ENCODE measurements at regions not wholly inside any gene's neighbourhood (a gene's known extent, or its start where the extent isn't known, plus 50 kb on each side); places are given as distances from the start of the nearest gene placed in this dataset.
"Not testable (repeated sequence)": the region's sequence is repeated elsewhere in the genome, so short reads cannot be mapped to it uniquely, and the experiment has no call there.

- Histone ChIP-seq H3K4me1 (no peaks in the 10 kb centered on the region), H3K9me3 (replicated peaks) (no peaks in the 10 kb centered on the region), H3K4me3 (no peak overlapping the region), H3K36me3 (no peaks in the 10 kb centered on the region), H3K27me3 (ENCODE audit: low read depth) (no peaks in the 10 kb centered on the region), H3K27ac (replicated peaks) (no peak overlapping the region)
- DNase-seq: no peak
- intact Hi-C loops (cut with micrococcal nuclease): no loop called here
- TF ChIP-seq, protein P1, sequence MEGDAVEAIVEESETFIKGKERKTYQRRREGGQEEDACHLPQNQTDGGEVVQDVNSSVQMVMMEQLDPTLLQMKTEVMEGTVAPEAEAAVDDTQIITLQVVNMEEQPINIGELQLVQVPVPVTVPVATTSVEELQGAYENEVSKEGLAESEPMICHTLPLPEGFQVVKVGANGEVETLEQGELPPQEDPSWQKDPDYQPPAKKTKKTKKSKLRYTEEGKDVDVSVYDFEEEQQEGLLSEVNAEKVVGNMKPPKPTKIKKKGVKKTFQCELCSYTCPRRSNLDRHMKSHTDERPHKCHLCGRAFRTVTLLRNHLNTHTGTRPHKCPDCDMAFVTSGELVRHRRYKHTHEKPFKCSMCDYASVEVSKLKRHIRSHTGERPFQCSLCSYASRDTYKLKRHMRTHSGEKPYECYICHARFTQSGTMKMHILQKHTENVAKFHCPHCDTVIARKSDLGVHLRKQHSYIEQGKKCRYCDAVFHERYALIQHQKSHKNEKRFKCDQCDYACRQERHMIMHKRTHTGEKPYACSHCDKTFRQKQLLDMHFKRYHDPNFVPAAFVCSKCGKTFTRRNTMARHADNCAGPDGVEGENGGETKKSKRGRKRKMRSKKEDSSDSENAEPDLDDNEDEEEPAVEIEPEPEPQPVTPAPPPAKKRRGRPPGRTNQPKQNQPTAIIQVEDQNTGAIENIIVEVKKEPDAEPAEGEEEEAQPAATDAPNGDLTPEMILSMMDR (IDR thresholded peaks at IDR 0.05; ENCODE audit: borderline replicate concordance): no peak
Observed at GRCh38 chr10:20396205-20396604, 500.9 kb downstream of the NEBL start.

DNA sequence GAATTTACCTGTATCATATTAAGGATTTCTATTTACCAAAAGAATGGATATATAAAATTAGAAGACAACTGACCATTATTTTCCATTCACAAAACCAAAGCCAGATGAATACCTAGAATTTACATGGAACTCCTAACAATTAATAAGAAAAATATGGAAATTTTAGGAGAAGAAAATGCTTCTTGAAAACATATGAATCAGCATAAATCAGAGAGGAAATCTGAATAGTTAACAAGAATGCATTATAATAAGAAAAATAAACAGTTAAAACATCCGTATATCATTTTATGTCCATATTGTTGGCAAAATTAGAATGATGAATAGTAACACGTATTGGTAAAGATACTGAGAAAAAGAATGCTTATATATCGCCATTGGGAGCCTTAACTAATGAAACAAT is 505.5 kb downstream of the NEBL start:
- H3K4me1 ChIP-seq: no peaks in the 10 kb centered on the region
- no peaks in the 10 kb centered on the region for H3K27me3 ChIP-seq (ENCODE audit: low read depth)
- no peaks in the 10 kb centered on the region for H3K9me3 ChIP-seq (replicated peaks)
- intact Hi-C loops (cut with micrococcal nuclease): no loop called here
- no peaks in the 10 kb centered on the region for H3K36me3 ChIP-seq
- H3K4me3 ChIP-seq: no peak overlapping the region
- no peak for DNase-seq
- TF ChIP-seq, protein P1 (IDR thresholded peaks at IDR 0.05; ENCODE audit: borderline replicate concordance): no peak
- no peak overlapping the region for H3K27ac ChIP-seq (replicated peaks)

DNA sequence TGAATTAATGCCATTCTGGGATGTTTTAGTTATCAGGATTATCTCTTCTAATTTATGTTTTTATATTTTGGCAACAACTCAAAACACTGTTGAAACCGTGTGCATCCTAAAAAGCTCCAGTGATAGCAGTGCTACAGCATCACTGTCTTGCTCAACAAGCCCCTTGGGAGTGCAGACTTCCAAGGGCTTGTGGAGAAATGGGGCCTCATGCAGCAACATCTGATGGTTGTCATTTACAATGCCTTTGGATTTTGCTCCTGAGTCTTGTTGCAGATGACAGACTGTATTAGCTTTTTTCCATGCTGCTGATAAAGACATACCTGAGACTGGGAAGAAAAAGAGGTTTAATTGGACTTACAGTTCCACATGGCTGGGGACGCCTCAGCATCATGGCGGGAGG is 515.4 kb downstream of the NEBL start:
- H3K36me3 ChIP-seq: no peaks in the 10 kb centered on the region
- no peak for DNase-seq
- H3K27me3 ChIP-seq (ENCODE audit: low read depth): no peaks in the 10 kb centered on the region
- H3K9me3 ChIP-seq (replicated peaks): no peaks in the 10 kb centered on the region
- H3K4me3 ChIP-seq: no peak overlapping the region
- H3K4me1 ChIP-seq: no peaks in the 10 kb centered on the region
- no peak overlapping the region for H3K27ac ChIP-seq (replicated peaks)
- intact Hi-C loops (cut with micrococcal nuclease): no loop called here
- TF ChIP-seq, protein P1 (IDR thresholded peaks at IDR 0.05; ENCODE audit: borderline replicate concordance): no peak

DNA sequence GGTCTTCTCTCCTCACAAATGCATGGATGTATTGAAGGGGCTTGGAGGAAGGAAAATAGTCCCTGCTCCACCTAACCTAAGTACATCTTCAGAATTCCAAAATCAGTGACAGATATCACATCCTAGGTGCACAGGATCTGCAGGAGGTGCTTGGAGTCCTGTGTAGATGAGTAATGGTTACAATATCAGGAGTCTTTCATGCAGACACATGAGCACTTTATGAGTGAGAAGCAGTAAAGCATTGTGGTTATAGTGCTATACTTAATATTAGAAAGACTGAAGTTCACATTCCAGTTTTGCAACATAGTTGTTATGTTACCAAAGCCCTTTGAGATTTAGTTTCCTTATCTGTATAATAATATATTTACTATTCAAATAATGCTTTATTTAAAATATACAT is 516.7 kb downstream of the NEBL start:
- TF ChIP-seq, protein P1 (IDR thresholded peaks at IDR 0.05; ENCODE audit: borderline replicate concordance): no peak
- Histone ChIP-seq H3K36me3 (no peaks in the 10 kb centered on the region), H3K4me1 (no peaks in the 10 kb centered on the region), H3K4me3 (no peak overlapping the region), H3K27ac (replicated peaks) (no peak overlapping the region), H3K27me3 (ENCODE audit: low read depth) (no peaks in the 10 kb centered on the region), H3K9me3 (replicated peaks) (no peaks in the 10 kb centered on the region)
- DNase-seq: no peak
- intact Hi-C loops (cut with micrococcal nuclease): no loop called here

DNA sequence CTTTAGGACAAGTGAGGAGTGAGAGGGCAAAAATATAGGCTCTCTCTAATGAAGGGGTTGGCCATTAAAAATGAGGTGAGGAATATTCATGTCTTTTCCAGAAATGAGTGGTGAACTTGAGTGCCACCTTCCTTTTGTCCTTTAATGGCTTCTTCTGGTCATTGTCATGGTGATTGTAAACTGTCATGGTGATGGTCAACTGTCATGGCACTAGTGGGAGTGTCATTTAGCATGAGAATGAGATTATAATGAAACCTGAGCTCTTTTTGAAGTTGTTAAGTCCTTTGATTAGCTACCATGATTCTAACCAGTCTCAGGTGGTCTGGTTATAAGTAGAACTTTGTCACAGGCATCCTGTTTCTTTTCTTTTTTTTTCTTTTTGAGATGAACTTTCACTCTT is 524.4 kb downstream of the NEBL start:
- no peak overlapping the region for H3K4me3 ChIP-seq
- intact Hi-C loops (cut with micrococcal nuclease): no loop called here
- no peaks in the 10 kb centered on the region for H3K27me3 ChIP-seq (ENCODE audit: low read depth)
- TF ChIP-seq, protein P1 (IDR thresholded peaks at IDR 0.05; ENCODE audit: borderline replicate concordance): no peak
- no peaks in the 10 kb centered on the region for H3K36me3 ChIP-seq
- H3K27ac ChIP-seq (replicated peaks): no peak overlapping the region
- H3K4me1 ChIP-seq: no peaks in the 10 kb centered on the region
- DNase-seq: no peak
- H3K9me3 ChIP-seq (replicated peaks): peaks cover 18% of the 10 kb centered on the region

GRCh38 chr10:20370977-20371533 is 526.1 kb downstream of the NEBL start:
- H3K36me3 ChIP-seq; DNase-seq; H3K4me3 ChIP-seq; H3K27me3 ChIP-seq (ENCODE audit: low read depth); H3K27ac ChIP-seq (replicated peaks); intact Hi-C loops (cut with micrococcal nuclease); H3K4me1 ChIP-seq: not testable (repeated sequence)
- H3K9me3 ChIP-seq (replicated peaks): peaks cover 34% of the 10 kb centered on the region

All from left ventricle myocardium inferior (tissue), 1 donor.